Small intestine (tissue), 7 donors: ENCODE measurements at regions not wholly inside any gene's neighbourhood (a gene's known extent, or its start where the extent isn't known, plus 50 kb on each side); places are given as distances from the start of the nearest gene placed in this dataset.

ENCODE experiments used
- DNase-seq, 2 donors: peaks; one replicate each; pipeline versions ENCODE4 v3.0.0 to v3.0.0-alpha.2; 2013
- FAIRE-seq: peaks from 2 replicates; lab custom pipeline; 2012; peaks lifted over from hg19 to GRCh38; lab: Jason Lieb, UNC
- H3K27ac ChIP-seq, 3 donors: one replicate each; pipeline ENCODE4 v1.5.1; 2013; ENCODE audit warnings: low read length in 2 of 3, mild to moderate bottlenecking in 2 of 3, control low read depth in 1 of 3, inconsistent platforms in 1 of 3, low read depth in 1 of 3, moderate library complexity in 1 of 3
- H3K27me3 ChIP-seq, 3 donors: one replicate each; pipeline ENCODE4 v1.6.1; 2013; ENCODE audit warnings: low read length in 3 of 3, inconsistent platforms in 1 of 3; ENCODE audit not compliant: control insufficient read depth in 3 of 3, insufficient read depth in 3 of 3
- H3K36me3 ChIP-seq, 3 donors: one replicate each; pipeline ENCODE4 v1.6.1; 2013; ENCODE audit warnings: low read length in 3 of 3, inconsistent platforms in 1 of 3, low read depth in 1 of 3, mild to moderate bottlenecking in 1 of 3, moderate library complexity in 1 of 3; ENCODE audit not compliant: control insufficient read depth in 3 of 3, insufficient read depth in 2 of 3
- H3K4me1 ChIP-seq, 3 donors: one replicate each; pipeline ENCODE4 v1.6.1; 2013; ENCODE audit warnings: low read length in 2 of 3, inconsistent platforms in 1 of 3, low read depth in 1 of 3, mild to moderate bottlenecking in 1 of 3, moderate library complexity in 1 of 3; ENCODE audit not compliant: control insufficient read depth in 3 of 3, insufficient read depth in 2 of 3
- H3K4me3 ChIP-seq, 3 donors: one replicate each; pipeline ENCODE4 v1.5.1; 2013; ENCODE audit warnings: low read length in 3 of 3, control low read depth in 1 of 3, inconsistent platforms in 1 of 3, low read depth in 1 of 3, mild to moderate bottlenecking in 1 of 3, moderate library complexity in 1 of 3
- H3K9me3 ChIP-seq, 2 donors: one replicate each; pipeline ENCODE4 v1.6.1; 2013; ENCODE audit warnings: low read depth in 1 of 2, low read length in 1 of 2; ENCODE audit not compliant: control insufficient read depth in 2 of 2, insufficient read depth in 1 of 2
- WGBS, 3 donors: extraction: QIAGEN DNeasy Blood & Tissue Kit; methylation state at CpG; one replicate each; pipeline ENCODE4 v1.1.7; 2013; 5-methylcytosine and 5-hydroxymethylcytosine counted together
- donor health status: healthy with polysubstance abuse.
- donor health status: control.
- donor health status: control.
- donor health status: Bipolar disorder and iron deficiency.
- donor health status: healthy.

DNA sequence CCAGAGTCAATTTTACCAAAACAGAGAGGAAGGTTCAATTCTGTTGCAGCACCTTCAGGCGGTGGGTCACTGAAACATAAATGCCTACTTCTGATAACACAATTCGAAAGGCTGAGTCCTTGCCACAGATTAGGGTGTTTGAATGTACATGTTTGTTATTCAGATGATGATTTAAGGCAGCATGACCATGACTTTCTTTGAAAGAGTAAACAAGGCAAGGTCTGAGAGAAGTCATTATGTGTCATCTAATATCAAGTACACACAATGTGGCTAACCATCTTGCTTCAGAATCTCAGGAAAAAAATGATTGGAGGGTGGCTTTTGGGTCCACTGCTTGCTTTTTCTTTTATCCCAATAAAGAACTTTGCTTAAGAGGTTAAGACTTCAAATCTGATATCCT lies 457.5 kb downstream of the TAF11L14 start:
- DNase-seq, result no peak
- H3K27ac ChIP-seq, result no peak overlapping the region
- H3K36me3 ChIP-seq, result no peaks in the 10 kb centered on the region
- no peak for FAIRE-seq
- 55 to 78% (median 59%) methylated on average over 2 of the region's 2 CpGs for WGBS, 3 donors
- no peak overlapping the region for H3K4me3 ChIP-seq
- H3K27me3 ChIP-seq, result no peaks in the 10 kb centered on the region
- H3K4me1 ChIP-seq, result no peaks in the 10 kb centered on the region
- H3K9me3 ChIP-seq, result no peaks in the 10 kb centered on the region

DNA sequence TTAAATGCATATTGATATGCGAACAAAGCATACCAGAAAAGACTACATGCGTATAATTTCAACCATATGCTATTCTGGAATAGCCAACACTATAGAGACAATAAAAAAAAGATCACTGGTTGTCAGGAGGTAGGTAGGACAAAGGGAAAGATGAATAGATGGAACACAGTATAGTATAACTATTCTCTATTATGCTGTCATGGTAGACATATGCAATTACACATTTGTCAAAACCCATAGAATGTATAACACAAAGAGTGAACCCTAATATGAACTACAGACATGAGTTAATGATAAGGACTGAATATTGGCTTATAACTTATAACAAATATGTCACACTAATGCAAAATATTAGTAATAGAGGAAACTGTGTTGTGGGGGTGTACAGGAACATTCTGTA lies 460.8 kb downstream of the TAF11L14 start:
- no peaks in the 10 kb centered on the region for H3K4me1 ChIP-seq
- H3K9me3 ChIP-seq, result no peaks in the 10 kb centered on the region
- DNase-seq (no peak), FAIRE-seq (no peak)
- H3K36me3 ChIP-seq, result no peaks in the 10 kb centered on the region
- WGBS, 3 donors, result 82 to 93% (median 92%) methylated on average over 2 of the region's 2 CpGs
- H3K27ac ChIP-seq, result no peak overlapping the region
- H3K4me3 ChIP-seq, result no peak overlapping the region
- no peaks in the 10 kb centered on the region for H3K27me3 ChIP-seq

- 64 to 70% (median 64%) methylated on average over 5 of the region's 5 CpGs for WGBS, 3 donors
- H3K4me3 ChIP-seq, result no peak overlapping the region
- H3K27ac ChIP-seq, result no peak overlapping the region
- H3K9me3 ChIP-seq, result no peaks in the 10 kb centered on the region
- H3K4me1 ChIP-seq, result no peaks in the 10 kb centered on the region
- no peak for FAIRE-seq
- DNase-seq, result no peak
- no peaks in the 10 kb centered on the region for H3K27me3 ChIP-seq
- no peaks in the 10 kb centered on the region for H3K36me3 ChIP-seq
Observed at GRCh38 chr5:18097817-18098216, 463.6 kb downstream of the TAF11L14 start.

DNA sequence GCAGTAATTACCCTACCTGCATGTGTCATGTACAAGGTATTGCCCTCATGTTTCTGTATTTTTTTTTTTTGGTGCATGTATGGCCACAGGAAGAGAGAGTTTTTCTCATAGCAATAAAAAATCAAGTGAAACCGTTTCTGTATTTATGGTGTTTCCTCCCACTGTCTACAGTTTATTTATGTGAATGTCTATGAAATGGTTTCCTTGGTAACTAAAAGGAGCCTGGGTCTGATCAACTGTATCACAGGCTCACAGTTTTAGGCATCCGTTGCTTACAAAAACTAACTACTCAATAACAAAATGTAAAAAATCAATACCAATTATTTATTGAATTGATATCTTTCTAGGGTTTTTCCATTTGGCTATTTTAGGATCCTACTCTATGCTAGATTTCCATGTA lies 464.4 kb downstream of the TAF11L14 start:
- FAIRE-seq (no peak), DNase-seq (no peak)
- Histone ChIP-seq H3K4me1 (no peaks in the 10 kb centered on the region), H3K36me3 (no peaks in the 10 kb centered on the region), H3K9me3 (no peaks in the 10 kb centered on the region), H3K4me3 (no peak overlapping the region), H3K27me3 (no peaks in the 10 kb centered on the region), H3K27ac (no peak overlapping the region)
- WGBS, 3 donors, result 28 to 57% (median 48%) methylated on average over 2 of the region's 2 CpGs

DNA sequence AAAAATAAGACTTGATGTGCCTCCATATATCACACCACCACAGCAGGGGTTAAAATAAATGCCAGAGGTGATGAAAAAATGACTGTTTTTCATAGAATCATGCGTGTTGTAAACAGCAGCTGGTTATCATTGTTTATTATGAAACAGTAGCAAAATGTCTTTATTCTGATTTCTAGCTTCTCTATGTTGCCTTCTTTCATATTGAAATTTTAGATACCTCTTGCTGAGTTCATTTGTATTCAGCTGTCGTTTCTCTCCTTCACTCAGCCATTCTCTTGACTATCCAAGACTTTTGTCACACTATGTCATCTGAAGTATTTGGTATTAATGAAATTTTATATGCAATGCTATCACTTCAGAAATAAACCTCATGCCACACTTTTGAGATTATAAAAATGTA lies 465.0 kb downstream of the TAF11L14 start:
- WGBS, 3 donors, result 37 to 47% (median 39%) methylated on average over 2 of the region's 2 CpGs
- DNase-seq, result no peak
- Histone ChIP-seq H3K36me3 (no peaks in the 10 kb centered on the region), H3K4me1 (no peaks in the 10 kb centered on the region), H3K27me3 (no peaks in the 10 kb centered on the region), H3K9me3 (no peaks in the 10 kb centered on the region), H3K4me3 (no peak overlapping the region), H3K27ac (no peak overlapping the region)
- no peak for FAIRE-seq

- Histone ChIP-seq H3K4me3 (no peak overlapping the region), H3K27ac (no peak overlapping the region), H3K27me3 (no peaks in the 10 kb centered on the region), H3K4me1 (no peaks in the 10 kb centered on the region), H3K36me3 (no peaks in the 10 kb centered on the region), H3K9me3 (no peaks in the 10 kb centered on the region)
- FAIRE-seq, result no peak
- DNase-seq, result no peak
Observed at GRCh38 chr5:18101532-18101931, 467.3 kb downstream of the TAF11L14 start.

- no peak for DNase-seq
- Histone ChIP-seq H3K4me1 (no peaks in the 10 kb centered on the region), H3K27ac (no peak overlapping the region), H3K9me3 (no peaks in the 10 kb centered on the region), H3K4me3 (no peak overlapping the region), H3K36me3 (no peaks in the 10 kb centered on the region), H3K27me3 (no peaks in the 10 kb centered on the region)
- WGBS, 3 donors, result 10 to 26% (median 12%) methylated on average over 1 of the region's 1 CpG
- no peak for FAIRE-seq
Observed at GRCh38 chr5:18102733-18103132, 468.5 kb downstream of the TAF11L14 start.

DNA sequence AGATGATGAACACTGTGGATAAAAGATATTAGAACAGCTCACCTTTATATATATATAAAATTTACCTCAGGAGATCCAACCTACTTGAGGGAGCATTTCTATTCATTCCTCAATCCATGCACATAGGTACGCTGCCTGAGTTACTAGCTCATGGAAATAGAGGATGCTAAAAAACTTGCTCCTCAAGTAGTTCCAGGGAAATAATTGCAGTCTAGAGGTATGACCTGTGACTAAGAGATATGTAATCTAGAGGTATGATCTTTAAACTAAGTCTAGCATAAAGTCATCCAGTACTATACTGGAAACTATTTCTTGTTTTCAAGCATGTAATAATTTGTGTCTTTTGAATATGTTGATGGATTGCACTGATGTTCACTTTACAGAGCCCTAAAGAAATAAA lies 471.2 kb downstream of the TAF11L14 start:
- H3K27me3 ChIP-seq, result no peaks in the 10 kb centered on the region
- DNase-seq, result no peak
- FAIRE-seq, result no peak
- no peaks in the 10 kb centered on the region for H3K36me3 ChIP-seq
- H3K4me3 ChIP-seq, result no peak overlapping the region
- no peaks in the 10 kb centered on the region for H3K4me1 ChIP-seq
- WGBS, 3 donors, result 89 to 98% (median 97%) methylated on average over 1 of the region's 1 CpG
- H3K9me3 ChIP-seq, result no peaks in the 10 kb centered on the region
- no peak overlapping the region for H3K27ac ChIP-seq

GRCh38 chr5:18111906-18112465 lies 477.7 kb downstream of the TAF11L14 start:
- Histone ChIP-seq H3K4me1 (no peaks in the 10 kb centered on the region), H3K9me3 (no peaks in the 10 kb centered on the region), H3K27ac (no peak overlapping the region), H3K4me3 (no peak overlapping the region), H3K27me3 (no peaks in the 10 kb centered on the region), H3K36me3 (no peaks in the 10 kb centered on the region)
- DNase-seq, result no peak
- 50 to 66% (median 54%) methylated on average over 5 of the region's 5 CpGs for WGBS, 3 donors
- no peak for FAIRE-seq
